Uterus (tissue), 3 donors: ENCODE measurements at regions not wholly inside any gene's neighbourhood (a gene's known extent, or its start where the extent isn't known, plus 50 kb on each side); places are given as distances from the start of the nearest gene placed in this dataset.

Experiments used
- DNase-seq, 2 donors: peaks; one replicate each; pipeline ENCODE4 v3.0.0-alpha.2; 2019 to 2020
- H3K27ac ChIP-seq, 2 donors: fragments of 200-600 bp; sonication (generic); 1 replicate in 1 of 2; 2 replicates in 1 of 2; pipeline ENCODE4 v1.5.1; 2016 to 2018
- H3K27me3 ChIP-seq, 2 donors: fragments of 200-600 bp; sonication (generic); one replicate each; pipeline ENCODE4 v1.5.1; 2018 to 2019; ENCODE audit warnings: control low read depth in 1 of 2
- H3K36me3 ChIP-seq, 2 donors: fragments of 200-600 bp; sonication (generic); one replicate each; pipeline ENCODE4 v1.5.1; 2019; ENCODE audit warnings: control low read depth in 1 of 2
- H3K4me1 ChIP-seq, 2 donors: fragments of 200-600 bp; sonication (generic); one replicate each; pipeline ENCODE4 v1.5.1; 2018 to 2019; ENCODE audit warnings: control low read depth in 1 of 2
- H3K4me3 ChIP-seq, 2 donors: fragments of 200-600 bp; sonication (generic); 1 replicate in 1 of 2; 2 replicates in 1 of 2; pipeline ENCODE4 v1.5.1; 2018 to 2019; ENCODE audit warnings: mild to moderate bottlenecking in 1 of 2
- H3K9me3 ChIP-seq, 2 donors: fragments of 200-600 bp; sonication (generic); one replicate each; pipeline ENCODE4 v1.5.1; 2019; ENCODE audit warnings: control low read depth in 1 of 2
- POLR2A ChIP-seq, 2 donors: fragments of 450-650 bp; IDR thresholded peaks; one replicate each; pipeline ENCODE4 v1.6.1; 2016; ENCODE audit warnings: antibody characterized with exemption in 2 of 2, mild to moderate bottlenecking in 1 of 2, moderate library complexity in 1 of 2
- intact Hi-C: fragments of 100-400 bp; cut with DNase I; formaldehyde crosslinking; loops from one replicate; pipeline ENCODE4 v1.15.1; 2023; ENCODE audit warnings: low total_unique reads
- TF ChIP-seq, protein P1 (sequence below), 4 experiments: fragments of 200-600 bp in 2 of 4; fragments of 450-650 bp in 2 of 4; sonication (generic) in 2 of 4; IDR thresholded peaks; one replicate each; pipeline ENCODE4 v1.5.1; 2016 to 2019; ENCODE audit warnings: antibody characterized with exemption in 4 of 4, mild to moderate bottlenecking in 2 of 4, moderate library complexity in 1 of 4
- donor health status: DM: yes; HTN: yes; CAD: no.

DNA sequence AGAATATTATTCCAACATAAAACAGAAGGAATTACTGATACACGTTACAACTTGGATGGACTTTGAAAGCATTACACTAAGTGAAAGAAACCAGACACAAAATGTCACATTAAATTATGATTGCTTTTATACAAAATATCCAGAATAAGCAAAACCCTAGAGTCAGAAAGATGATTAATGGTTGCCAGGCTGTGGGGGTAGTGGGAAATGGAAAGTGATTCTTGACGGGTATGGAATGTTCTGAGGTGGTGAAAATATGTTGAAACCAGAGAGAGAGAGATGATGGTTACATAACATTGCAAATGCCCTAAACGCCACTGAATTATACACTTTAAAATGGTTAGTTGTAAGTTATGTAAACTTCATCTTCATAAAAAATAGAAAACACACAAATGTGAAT, 1057.2 kb upstream of the TMEFF2 start:
- Histone ChIP-seq H3K9me3 (no peaks in the 10 kb centered on the region), H3K4me3 (no peak overlapping the region), H3K36me3 (no peaks in the 10 kb centered on the region), H3K27ac (no peak overlapping the region), H3K27me3 (no peaks in the 10 kb centered on the region), H3K4me1 (no peaks in the 10 kb centered on the region)
- DNase-seq = no peak
- no peak for TF ChIP-seq POLR2A (IDR thresholded peaks at IDR 0.05)
- TF ChIP-seq, protein P1, sequence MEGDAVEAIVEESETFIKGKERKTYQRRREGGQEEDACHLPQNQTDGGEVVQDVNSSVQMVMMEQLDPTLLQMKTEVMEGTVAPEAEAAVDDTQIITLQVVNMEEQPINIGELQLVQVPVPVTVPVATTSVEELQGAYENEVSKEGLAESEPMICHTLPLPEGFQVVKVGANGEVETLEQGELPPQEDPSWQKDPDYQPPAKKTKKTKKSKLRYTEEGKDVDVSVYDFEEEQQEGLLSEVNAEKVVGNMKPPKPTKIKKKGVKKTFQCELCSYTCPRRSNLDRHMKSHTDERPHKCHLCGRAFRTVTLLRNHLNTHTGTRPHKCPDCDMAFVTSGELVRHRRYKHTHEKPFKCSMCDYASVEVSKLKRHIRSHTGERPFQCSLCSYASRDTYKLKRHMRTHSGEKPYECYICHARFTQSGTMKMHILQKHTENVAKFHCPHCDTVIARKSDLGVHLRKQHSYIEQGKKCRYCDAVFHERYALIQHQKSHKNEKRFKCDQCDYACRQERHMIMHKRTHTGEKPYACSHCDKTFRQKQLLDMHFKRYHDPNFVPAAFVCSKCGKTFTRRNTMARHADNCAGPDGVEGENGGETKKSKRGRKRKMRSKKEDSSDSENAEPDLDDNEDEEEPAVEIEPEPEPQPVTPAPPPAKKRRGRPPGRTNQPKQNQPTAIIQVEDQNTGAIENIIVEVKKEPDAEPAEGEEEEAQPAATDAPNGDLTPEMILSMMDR (IDR thresholded peaks at IDR 0.05) = no peak
- intact Hi-C loops = no loop called here

DNA sequence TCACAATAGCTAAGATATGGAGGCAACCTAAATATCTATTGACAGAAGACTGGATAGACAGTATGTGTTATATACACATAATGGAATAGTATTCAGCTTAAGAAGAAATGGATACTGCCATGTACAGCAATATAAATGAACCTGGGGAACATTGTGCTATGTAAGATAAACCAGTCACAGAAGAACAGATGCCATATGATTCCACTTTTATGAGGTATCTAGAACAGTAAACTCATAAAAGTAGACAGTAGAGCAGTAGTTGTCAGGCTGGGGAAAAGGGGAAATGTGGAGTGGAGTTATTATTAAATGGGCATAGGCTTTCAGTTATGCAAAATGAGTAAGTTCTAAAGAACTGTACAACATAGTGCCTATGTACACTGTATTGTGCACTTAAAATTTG, 1055.7 kb upstream of the TMEFF2 start:
- H3K27ac ChIP-seq = no peak overlapping the region
- intact Hi-C loops = no loop called here
- H3K4me3 ChIP-seq = no peak overlapping the region
- no peaks in the 10 kb centered on the region for H3K4me1 ChIP-seq
- no peaks in the 10 kb centered on the region for H3K9me3 ChIP-seq
- no peaks in the 10 kb centered on the region for H3K36me3 ChIP-seq
- H3K27me3 ChIP-seq = no peaks in the 10 kb centered on the region
- DNase-seq = no peak
- TF ChIP-seq, protein P1 (IDR thresholded peaks at IDR 0.05) = no peak

DNA sequence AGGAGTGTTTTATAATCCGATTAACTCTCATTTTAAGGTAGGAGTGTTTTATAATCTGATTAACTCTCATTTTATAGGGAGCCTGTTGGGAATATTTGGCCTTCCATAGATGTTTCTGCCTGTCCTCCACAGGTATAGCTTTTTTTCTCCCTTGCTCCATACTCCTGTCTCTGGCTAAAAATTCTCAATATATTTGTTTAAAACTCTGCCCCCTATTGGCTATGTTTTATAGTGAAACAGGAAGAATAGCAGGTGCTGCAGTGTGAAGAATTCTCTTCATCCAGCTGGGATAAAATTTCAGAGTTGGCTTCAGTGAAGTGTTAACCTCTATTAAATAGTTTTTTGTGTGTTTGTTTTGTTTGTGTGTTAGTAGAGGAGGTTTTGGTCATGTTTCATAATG, 1046.0 kb upstream of the TMEFF2 start:
- no peak for TF ChIP-seq POLR2A (IDR thresholded peaks at IDR 0.05)
- TF ChIP-seq, protein P1 (IDR thresholded peaks at IDR 0.05) = no peak
- Histone ChIP-seq H3K4me1 (no peaks in the 10 kb centered on the region), H3K9me3 (no peaks in the 10 kb centered on the region), H3K27me3 (no peaks in the 10 kb centered on the region), H3K4me3 (no peak overlapping the region), H3K27ac (no peak overlapping the region), H3K36me3 (no peaks in the 10 kb centered on the region)
- DNase-seq = no peak
- intact Hi-C loops = no loop called here

DNA sequence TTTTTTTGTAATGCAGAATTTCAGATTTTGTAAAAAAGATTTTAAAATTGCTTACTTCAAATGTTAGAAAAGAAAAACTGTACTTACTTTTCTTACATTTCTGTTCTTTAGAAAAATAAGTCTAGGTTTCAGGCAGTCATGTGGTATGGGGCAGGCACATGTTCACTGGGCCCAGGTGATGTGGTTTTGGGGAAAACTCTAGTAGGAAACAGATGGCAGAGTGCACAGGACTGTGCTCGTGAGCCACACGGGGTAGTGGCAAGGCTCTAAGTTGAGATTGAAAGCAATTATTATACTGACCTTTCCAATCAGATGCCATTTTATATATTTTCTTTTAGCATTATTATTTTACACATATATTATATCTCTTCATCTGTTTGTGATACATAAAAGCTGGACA, 1036.9 kb upstream of the TMEFF2 start:
- Histone ChIP-seq H3K4me1 (no peaks in the 10 kb centered on the region), H3K9me3 (no peaks in the 10 kb centered on the region), H3K36me3 (no peaks in the 10 kb centered on the region), H3K4me3 (no peak overlapping the region), H3K27me3 (no peaks in the 10 kb centered on the region), H3K27ac (no peak overlapping the region)
- DNase-seq = no peak
- intact Hi-C loops = no loop called here
- TF ChIP-seq POLR2A (IDR thresholded peaks at IDR 0.05) = no peak
- TF ChIP-seq, protein P1 (IDR thresholded peaks at IDR 0.05) = no peak

DNA sequence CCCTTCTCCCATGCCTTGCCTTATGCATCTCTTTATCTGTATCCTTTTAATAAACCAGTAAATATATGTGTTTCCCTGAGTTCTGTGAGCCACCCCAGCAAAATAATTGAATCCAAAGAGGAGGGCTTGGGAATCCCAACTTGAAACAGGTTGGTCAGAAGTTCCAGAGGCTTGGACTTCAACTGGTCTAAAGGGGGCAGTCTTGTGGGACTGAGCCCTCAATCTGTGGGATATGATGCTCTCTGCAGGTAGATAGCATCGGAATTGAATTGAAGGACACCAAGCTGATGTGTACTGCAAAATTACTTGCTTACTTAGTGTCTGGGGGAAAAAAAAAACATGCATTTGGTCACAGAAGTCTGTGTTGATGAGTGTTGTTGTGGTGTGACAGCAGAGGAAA, 1033.5 kb upstream of the TMEFF2 start:
- no peaks in the 10 kb centered on the region for H3K4me1 ChIP-seq
- H3K4me3 ChIP-seq = no peak overlapping the region
- intact Hi-C loops = no loop called here
- no peaks in the 10 kb centered on the region for H3K27me3 ChIP-seq
- H3K9me3 ChIP-seq = no peaks in the 10 kb centered on the region
- TF ChIP-seq POLR2A (IDR thresholded peaks at IDR 0.05) = no peak
- TF ChIP-seq, protein P1 (IDR thresholded peaks at IDR 0.05) = no peak
- H3K27ac ChIP-seq = no peak overlapping the region
- DNase-seq = no peak
- no peaks in the 10 kb centered on the region for H3K36me3 ChIP-seq
